IgD-negative memory B cell (primary cell): ENCODE measurements at regions not wholly inside any gene's neighbourhood (a gene's known extent, or its start where the extent isn't known, plus 50 kb on each side); places are given as distances from the start of the nearest gene placed in this dataset.

Experiments used
- H3K27ac Mint-ChIP-seq, 3 donors: one replicate each; pipeline ENCODE4 v1.8.0; 2020 to 2022; ENCODE audit warnings: mild to moderate bottlenecking in 3 of 3, mixed read lengths in 3 of 3, moderate library complexity in 1 of 3
- H3K27me3 Mint-ChIP-seq: one replicate; pipeline ENCODE4 v1.8.0; 2021; ENCODE audit warnings: mixed read lengths
- H3K36me3 Mint-ChIP-seq: one replicate; pipeline ENCODE4 v1.8.0; 2020; ENCODE audit warnings: mild to moderate bottlenecking, mixed read lengths
- H3K4me1 Mint-ChIP-seq, 3 donors: one replicate each; pipeline ENCODE4 v1.8.0; 2020 to 2022; ENCODE audit warnings: mixed read lengths in 3 of 3, mild to moderate bottlenecking in 1 of 3
- H3K4me3 Mint-ChIP-seq, 4 donors: one replicate each; pipeline ENCODE4 v1.8.0; 2020 to 2022; ENCODE audit warnings: mild to moderate bottlenecking in 4 of 4, mixed read lengths in 4 of 4, moderate library complexity in 3 of 4
- H3K9me3 Mint-ChIP-seq, 3 donors: one replicate each; pipeline ENCODE4 v1.8.0; 2020 to 2021; ENCODE audit warnings: mixed read lengths in 3 of 3, mild to moderate bottlenecking in 1 of 3

DNA sequence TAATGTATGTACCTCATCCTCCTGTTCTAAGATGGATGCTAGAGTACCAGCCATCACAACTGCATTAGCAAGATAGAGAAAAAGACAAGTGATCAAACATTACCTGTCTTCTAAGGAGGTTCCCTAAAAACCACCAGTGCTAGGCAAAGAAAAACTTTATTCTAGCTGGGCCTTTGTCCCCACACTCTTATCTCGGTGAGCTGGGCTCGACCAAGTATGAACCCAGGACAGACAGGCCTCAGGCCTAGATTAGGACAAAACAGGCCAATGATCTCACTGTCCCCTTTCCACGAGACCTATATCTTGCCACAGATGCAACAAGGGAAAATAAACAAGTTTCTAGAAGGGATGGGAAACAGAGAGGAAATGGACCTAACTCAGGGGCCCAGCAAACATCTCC, 127.6 kb upstream of the PKDCC start:
- Mint-ChIP-seq H3K4me1 (no peaks in the 10 kb centered on the region), H3K36me3 (no peaks in the 10 kb centered on the region), H3K4me3 (no peak overlapping the region), H3K9me3 (peaks cover 0 to 2% (median 1%) of the 10 kb centered on the region in 3 donors), H3K27me3 (peaks cover 13% of the 10 kb centered on the region), H3K27ac (no peak overlapping the region)

GRCh38 chr2:41920812-41921211, 127.0 kb upstream of the PKDCC start:
- Mint-ChIP-seq H3K4me1 (no peaks in the 10 kb centered on the region), H3K4me3 (no peak overlapping the region), H3K27ac (no peak overlapping the region), H3K36me3 (no peaks in the 10 kb centered on the region), H3K27me3 (peaks cover 10% of the 10 kb centered on the region), H3K9me3 (peaks cover 0 to 3% (median 1%) of the 10 kb centered on the region in 3 donors)

DNA sequence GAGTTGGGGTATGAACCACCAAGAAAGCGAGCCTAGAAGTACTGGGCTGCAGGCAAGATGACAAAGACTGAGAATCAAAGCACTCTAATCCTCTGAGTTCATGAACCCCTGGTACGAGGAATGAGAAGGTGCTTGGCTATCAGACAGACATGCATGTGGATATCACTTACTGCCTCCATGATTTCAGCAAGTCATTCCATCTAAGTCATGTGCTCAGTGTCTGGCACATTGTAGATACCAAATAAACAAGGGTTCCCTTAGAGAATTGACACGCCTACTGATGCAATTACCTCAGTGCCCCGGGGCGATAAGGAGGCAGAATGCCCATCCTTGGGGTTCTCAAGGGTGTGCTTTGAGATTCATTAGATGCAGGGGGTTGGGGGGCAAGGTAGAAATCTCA, 125.6 kb upstream of the PKDCC start:
- Mint-ChIP-seq H3K4me1 (no peaks in the 10 kb centered on the region), H3K36me3 (no peaks in the 10 kb centered on the region), H3K4me3 (no peak overlapping the region), H3K9me3 (peaks cover 0 to 3% (median 1%) of the 10 kb centered on the region in 3 donors), H3K27ac (no peak overlapping the region), H3K27me3 (peaks cover 12% of the 10 kb centered on the region)

GRCh38 chr2:41923156-41923786, 124.5 kb upstream of the PKDCC start:
- Mint-ChIP-seq H3K4me3 (no peak overlapping the region), H3K36me3 (no peaks in the 10 kb centered on the region), H3K27ac (peak overlapping the region in 1 of 3 donors; percentile 18), H3K27me3 (peaks cover 11% of the 10 kb centered on the region), H3K9me3 (peaks cover 0 to 3% (median 1%) of the 10 kb centered on the region in 3 donors), H3K4me1 (no peaks in the 10 kb centered on the region)

- Mint-ChIP-seq H3K36me3 (no peaks in the 10 kb centered on the region), H3K27me3 (peaks cover 11% of the 10 kb centered on the region), H3K4me1 (no peaks in the 10 kb centered on the region), H3K27ac (no peak overlapping the region), H3K4me3 (no peak overlapping the region), H3K9me3 (peaks cover 0 to 3% (median 1%) of the 10 kb centered on the region in 3 donors)
Observed at GRCh38 chr2:41924024-41924423, 123.8 kb upstream of the PKDCC start.

DNA sequence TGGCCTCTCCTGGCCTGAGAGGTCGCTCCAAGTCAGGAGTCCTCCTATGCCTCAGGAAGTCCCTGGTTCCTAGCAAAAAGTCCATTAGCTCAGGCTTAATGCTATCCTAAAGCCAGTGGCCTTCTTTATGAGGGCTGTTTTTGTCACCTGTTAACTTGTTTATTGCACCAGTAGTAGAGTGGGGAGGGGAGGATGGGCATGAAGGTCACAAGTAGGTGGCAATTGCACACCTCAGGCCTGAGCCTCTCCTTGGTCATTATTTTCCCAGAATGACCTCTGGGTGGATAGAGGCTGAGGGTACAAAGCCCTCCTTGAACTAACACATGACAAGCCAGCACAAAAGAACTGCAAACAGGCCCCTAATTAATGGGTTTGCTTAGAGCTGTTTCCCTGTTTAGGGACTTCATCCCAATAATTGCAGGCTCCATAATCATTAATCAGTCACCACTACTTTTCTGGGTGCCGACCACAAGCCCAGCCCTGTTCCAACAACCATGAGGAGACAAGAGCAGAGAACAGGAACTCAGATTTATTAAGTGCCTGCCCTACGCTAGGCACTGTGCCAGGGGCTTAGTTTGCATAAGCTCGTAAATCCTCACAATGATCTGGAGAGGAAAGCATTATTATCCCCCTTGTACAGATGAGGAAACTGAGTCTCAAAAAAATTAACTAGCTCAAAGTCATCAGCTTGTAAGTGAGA, 123.0 kb upstream of the PKDCC start:
- Mint-ChIP-seq H3K9me3 (peaks cover 0 to 1% (median 1%) of the 10 kb centered on the region in 3 donors), H3K4me3 (no peak overlapping the region), H3K4me1 (no peaks in the 10 kb centered on the region), H3K27ac (no peak overlapping the region), H3K36me3 (no peaks in the 10 kb centered on the region), H3K27me3 (peaks cover 11% of the 10 kb centered on the region)

DNA sequence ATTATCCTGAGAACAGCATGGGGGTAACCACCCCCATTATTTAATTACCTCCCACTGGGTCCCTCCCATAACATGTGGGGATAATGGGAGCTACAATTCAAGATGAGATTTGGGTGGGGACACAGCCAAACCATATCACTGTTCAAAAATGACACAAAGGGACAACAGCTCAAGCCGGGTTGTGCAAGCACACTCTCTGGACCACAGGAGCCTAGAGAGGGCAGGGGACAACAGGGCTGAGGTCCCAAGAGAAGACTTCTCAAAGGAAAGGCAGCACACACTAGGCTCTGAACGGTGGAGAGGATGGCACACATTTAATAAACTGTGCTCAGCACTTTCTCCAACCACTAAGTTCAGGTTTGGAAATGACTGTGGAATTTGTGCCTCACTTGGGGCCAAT, 122.1 kb upstream of the PKDCC start:
- H3K27me3 Mint-ChIP-seq = peaks cover 11% of the 10 kb centered on the region
- no peak overlapping the region for H3K4me3 Mint-ChIP-seq
- no peaks in the 10 kb centered on the region for H3K4me1 Mint-ChIP-seq
- H3K36me3 Mint-ChIP-seq = no peaks in the 10 kb centered on the region
- H3K9me3 Mint-ChIP-seq = peaks cover 0 to 1% (median 1%) of the 10 kb centered on the region in 3 donors
- no peak overlapping the region for H3K27ac Mint-ChIP-seq

- peaks cover 0 to 1% (median 1%) of the 10 kb centered on the region in 3 donors for H3K9me3 Mint-ChIP-seq
- no peaks in the 10 kb centered on the region for H3K36me3 Mint-ChIP-seq
- peaks cover 9% of the 10 kb centered on the region for H3K27me3 Mint-ChIP-seq
- no peak overlapping the region for H3K4me3 Mint-ChIP-seq
- peak overlapping the region in 1 of 3 donors; percentile 71 for H3K27ac Mint-ChIP-seq
- no peaks in the 10 kb centered on the region for H3K4me1 Mint-ChIP-seq
Observed at GRCh38 chr2:41926614-41927580, 120.9 kb upstream of the PKDCC start.

DNA sequence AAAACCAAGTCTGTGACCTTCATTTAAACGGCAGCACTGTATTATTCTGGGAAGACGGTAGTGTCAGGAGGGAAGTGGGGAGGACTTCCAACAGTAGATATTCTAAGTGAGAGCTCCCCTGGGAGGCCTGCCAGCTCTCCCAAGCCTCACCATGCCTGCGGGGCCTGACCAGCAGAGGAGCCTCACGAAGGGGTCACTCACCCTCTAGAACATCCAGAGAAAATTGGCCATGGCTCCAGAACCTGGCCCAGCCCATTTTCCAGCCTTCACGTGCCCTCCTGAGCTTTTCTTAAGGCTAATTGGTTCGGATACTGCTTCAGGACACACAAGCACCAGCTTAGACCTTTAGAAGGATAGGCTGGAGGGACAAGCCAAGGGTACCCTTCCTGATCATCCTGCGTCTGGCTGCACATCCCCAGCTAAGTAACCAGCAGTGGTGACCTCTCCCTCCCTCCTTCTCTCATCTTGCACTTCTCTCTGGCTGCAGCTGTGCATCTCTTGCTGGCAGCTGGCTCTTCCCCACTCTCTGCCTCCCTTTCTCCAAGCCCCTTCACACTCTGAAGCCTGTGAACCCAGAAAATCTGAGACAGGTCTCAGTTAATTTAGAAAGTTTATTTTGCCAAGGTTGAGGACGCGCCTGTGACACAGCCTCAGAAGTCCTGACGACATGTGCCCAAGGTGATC, 120.1 kb upstream of the PKDCC start:
- Mint-ChIP-seq H3K4me1 (no peaks in the 10 kb centered on the region), H3K27me3 (peaks cover 10% of the 10 kb centered on the region), H3K27ac (no peak overlapping the region), H3K36me3 (no peaks in the 10 kb centered on the region), H3K9me3 (peaks cover 0 to 1% (median 1%) of the 10 kb centered on the region in 3 donors), H3K4me3 (no peak overlapping the region)

GRCh38 chr2:41928526-41928925, 119.3 kb upstream of the PKDCC start:
- Mint-ChIP-seq H3K36me3 (no peaks in the 10 kb centered on the region), H3K27ac (no peak overlapping the region), H3K27me3 (peaks cover 4% of the 10 kb centered on the region), H3K4me3 (no peak overlapping the region), H3K9me3 (peaks cover 0 to 1% (median 1%) of the 10 kb centered on the region in 3 donors), H3K4me1 (no peaks in the 10 kb centered on the region)

DNA sequence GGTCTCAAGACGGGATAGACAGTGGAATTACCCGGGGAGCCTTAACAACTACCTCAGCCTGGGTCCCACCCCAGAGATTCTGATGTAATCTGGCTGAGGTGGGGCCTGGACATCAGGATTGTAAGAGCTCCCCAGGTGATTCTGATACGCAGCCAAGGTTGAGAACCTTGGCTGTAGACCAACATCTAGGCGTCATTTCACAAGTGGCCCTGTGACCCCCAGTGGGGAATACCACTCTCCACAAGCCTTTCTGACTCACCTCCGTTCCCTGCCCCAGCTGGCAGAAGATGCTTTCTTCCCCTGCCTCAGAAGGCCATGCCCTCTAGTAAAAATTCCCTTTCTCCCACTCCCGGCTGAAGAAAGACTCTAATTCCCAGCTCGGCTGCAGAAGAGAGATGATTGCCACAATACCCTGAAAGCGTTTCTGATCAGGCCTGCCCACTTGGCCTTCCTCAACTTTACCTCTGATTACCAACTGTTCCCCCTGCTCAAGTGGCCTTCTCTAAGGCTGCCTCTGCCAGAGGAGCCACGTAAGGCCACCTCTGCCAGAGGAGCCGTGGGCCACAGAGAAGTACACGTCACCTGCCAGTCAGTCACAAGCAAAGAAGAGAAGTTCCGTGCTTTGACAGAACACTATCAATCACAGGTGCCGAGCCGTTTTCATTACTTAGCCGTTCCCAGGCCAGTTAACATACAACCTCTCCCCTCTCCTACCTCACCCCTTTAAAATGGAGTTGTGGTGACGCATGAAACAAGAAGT, 116.8 kb upstream of the PKDCC start:
- Mint-ChIP-seq H3K27ac (no peak overlapping the region), H3K9me3 (no peaks in the 10 kb centered on the region), H3K4me1 (no peaks in the 10 kb centered on the region), H3K27me3 (peaks cover 4% of the 10 kb centered on the region), H3K4me3 (no peak overlapping the region), H3K36me3 (no peaks in the 10 kb centered on the region)

DNA sequence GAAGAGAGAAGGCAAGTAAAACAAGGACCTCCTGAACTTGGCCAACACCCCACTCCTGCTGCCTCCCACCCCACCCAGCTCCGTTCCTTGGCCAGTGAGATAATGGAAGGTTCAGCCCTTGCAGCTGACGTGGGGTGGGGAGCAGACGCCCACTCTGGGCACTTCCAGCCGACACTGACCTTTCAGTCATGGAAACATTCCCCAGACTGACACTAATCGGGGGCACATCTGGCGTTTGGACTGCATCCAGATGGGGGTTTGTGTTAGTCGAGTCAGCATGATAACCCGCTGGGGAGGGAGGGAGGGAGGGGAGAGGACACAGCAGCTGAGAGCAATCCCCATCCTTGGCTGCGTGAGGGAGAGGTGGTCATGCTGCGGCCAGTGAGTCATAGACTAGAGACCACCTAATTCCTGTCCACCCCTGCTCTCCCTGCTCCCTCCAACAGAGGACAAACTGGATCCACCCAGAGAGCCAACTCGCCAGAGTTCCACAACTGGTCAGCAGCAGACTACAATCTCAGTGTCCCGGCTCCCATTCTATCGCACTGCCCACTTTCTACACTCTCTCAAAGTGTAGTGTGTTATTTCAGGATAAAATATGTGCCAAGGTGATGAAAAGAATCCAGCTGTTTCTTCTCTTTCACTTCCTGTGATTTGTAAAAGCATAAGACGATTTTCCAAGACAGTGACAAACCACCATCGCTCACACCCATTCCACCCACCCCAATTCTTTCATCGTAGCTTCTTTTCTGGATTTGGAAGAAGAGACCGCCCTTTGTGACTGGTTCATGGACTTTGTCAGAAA, 115.4 kb upstream of the PKDCC start:
- Mint-ChIP-seq H3K27ac (no peak overlapping the region), H3K4me1 (no peaks in the 10 kb centered on the region), H3K27me3 (peaks cover 2% of the 10 kb centered on the region), H3K36me3 (no peaks in the 10 kb centered on the region), H3K9me3 (no peaks in the 10 kb centered on the region), H3K4me3 (no peak overlapping the region)

- no peak overlapping the region for H3K4me3 Mint-ChIP-seq
- H3K4me1 Mint-ChIP-seq = no peaks in the 10 kb centered on the region
- H3K27me3 Mint-ChIP-seq = peaks cover 2% of the 10 kb centered on the region
- H3K36me3 Mint-ChIP-seq = no peaks in the 10 kb centered on the region
- H3K27ac Mint-ChIP-seq = no peak overlapping the region
- no peaks in the 10 kb centered on the region for H3K9me3 Mint-ChIP-seq
Observed at GRCh38 chr2:41933046-41933420, 114.8 kb upstream of the PKDCC start.
